GM18508 (cell line): ENCODE measurements at regions not wholly inside any gene's neighbourhood (a gene's known extent, or its start where the extent isn't known, plus 50 kb on each side); places are given as distances from the start of the nearest gene placed in this dataset.

Experiments used
- ATAC-seq: cut with Tn5 transposase; IDR thresholded peaks from one replicate; pipeline ENCODE4 v1.9.1; 2021; ENCODE audit warnings: moderate number of reproducible peaks; ENCODE audit not compliant: insufficient read depth, unreplicated experiment

DNA sequence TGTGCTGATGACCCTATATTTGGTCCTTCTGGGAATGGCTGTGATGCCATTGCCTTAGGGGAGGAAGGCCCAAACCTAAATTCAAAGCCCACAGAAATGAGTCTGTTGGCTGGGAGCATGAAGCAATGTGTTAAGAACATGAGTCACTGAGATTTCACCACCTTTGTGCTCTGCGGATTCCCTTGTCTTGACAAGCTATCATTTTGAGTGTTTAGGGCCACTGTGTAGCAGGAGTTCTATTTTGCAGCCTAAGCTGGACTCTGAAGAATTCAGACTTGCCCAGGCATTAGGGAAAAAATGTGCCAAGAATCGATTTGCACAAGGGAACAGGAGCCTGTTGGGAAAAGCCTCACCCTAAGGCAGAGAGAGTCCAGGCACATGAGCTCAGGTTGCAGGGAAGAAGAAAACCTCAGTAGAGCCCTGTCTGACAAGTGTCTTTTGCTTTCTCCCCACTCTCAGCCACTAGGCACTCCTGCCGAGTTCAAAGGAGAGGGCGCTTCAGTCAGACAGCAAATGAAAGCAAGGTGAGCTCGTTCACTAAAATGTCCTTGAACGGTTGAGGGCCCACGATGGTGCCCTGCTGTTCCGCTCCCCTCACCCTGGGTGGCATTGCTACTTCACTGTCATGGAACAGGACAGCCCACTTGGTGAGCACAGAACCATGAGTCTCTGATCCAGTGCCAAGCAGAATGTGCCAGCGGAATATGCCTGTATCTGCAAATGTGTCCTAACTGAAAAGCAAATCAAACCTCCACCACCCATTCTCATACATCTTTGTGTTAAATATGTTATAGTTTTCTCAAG lies 93.6 kb downstream of the PRLHR start:
- ATAC-seq = no peak

DNA sequence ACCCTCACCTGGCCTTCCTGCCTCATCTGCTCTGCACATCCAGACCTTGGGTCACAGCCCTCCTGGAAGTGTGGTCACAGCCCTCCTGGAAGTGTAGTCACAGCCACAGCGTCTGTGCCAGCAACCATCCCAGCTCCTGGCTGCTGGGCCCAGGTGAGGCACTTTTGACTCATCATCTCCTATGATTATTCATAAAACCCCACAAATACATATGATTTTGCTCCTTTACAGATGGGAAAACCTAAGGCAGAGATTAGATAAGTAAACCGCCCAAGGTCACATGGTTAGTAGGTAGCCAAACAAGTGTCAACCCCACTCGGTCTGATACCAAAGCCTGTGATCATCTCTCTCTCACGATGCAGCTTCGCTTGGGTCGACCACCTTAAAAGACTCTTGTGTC lies 94.3 kb downstream of the PRLHR start:
- ATAC-seq = no peak

DNA sequence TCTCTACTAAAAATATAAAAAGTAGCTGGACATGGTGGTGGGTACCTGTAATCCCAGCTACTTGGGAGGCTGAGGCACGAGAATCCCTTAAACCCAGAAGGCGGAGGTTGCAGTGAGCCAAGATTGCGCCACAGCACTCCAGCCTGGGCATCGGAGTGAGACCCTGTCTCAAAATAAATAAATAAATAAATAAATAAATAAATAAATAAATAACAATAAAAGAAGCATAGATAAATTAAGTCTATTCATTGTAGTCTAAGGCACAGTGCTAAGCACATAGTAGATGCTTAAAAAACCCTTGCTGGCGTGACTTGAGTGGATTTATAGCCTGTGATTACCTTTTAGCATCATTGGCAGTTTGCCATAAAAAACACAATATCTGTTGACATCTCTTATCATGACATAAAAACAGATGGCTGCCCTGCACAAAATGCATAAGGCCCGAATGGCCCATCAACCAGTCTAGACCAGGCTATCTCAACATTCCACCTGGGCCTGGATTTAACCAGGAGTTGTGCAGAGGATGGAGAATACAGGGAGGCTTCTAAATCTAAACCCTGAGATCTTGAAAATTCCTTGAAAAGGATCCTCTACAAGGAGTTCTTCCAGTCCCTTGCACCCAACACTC lies 94.9 kb downstream of the PRLHR start:
- ATAC-seq = no peak

DNA sequence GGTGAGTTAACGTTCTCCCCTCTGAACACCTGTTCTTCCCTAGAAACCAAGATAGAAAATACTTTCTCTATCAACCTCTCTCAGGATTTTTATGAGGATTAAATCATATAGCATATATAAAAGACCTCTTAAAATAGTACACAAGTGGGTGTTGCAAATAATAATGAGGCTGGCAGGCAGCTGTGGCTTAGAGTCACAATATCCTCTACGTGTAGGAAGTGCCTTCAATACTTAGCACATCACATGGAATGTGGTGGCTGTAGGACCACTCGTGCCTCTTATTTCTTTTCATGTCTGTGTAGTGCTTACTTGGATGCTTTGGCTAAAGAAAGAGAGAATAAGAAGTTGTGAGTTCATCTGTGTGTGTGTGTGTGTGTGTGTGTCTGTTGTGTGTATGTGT lies 96.3 kb downstream of the PRLHR start:
- ATAC-seq = no peak

DNA sequence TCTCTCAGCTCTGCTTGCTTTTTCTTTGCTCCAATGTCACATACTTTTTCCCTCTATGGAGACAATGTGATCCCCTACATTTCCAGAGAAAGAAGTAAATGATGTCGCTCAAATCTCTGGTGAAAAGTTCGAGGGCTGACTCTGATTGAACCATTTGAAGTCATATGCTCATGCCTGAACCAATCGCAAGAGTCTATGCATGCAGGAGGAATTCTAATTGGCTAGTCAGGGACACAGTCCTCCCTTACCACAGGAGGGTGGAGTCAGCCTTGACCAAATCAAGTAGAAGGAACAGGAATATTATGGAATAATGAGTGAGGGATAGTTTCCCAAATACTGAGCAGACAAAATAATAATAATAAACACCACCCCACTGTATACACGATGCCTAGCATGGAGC lies 96.8 kb downstream of the PRLHR start:
- no peak for ATAC-seq

DNA sequence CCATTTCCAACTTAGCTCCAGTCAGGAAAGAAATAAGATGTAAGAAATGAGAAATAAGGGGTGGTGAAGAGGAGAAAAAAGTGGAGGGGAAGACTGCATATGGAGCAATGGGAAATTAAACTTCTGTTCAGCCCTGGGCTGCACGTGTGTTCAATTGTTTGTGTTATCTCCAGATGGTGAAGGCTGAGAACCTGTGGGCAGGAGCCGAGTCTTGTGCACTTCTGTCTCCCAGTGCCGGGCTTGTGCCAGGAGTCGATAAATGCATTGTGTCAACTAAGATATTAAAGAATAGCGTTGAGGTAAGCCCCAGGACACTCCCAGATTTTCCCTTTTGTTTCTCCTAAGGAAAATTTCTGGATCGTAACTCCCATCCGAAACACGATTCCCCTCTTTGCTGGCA lies 98.2 kb downstream of the PRLHR start:
- ATAC-seq = no peak

DNA sequence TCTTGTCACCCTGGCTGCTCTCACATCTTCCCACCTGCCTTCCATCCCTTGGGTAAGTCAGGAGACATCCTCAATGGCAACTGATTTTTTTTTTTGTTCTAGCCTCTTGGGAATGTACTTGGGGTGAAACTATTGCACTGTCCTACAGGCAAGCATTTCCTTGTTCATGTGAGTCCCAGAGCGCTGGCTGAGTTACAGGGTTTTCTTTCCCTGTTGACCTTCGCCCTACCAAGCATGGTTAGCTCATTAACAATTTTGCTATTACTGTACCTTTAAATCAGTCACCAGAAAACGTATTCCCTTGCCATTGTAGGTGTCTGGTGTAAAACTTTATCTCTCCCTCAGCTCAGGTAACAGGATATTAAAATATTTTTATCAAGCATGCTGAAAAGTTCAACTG lies 98.9 kb downstream of the PRLHR start:
- no peak for ATAC-seq

DNA sequence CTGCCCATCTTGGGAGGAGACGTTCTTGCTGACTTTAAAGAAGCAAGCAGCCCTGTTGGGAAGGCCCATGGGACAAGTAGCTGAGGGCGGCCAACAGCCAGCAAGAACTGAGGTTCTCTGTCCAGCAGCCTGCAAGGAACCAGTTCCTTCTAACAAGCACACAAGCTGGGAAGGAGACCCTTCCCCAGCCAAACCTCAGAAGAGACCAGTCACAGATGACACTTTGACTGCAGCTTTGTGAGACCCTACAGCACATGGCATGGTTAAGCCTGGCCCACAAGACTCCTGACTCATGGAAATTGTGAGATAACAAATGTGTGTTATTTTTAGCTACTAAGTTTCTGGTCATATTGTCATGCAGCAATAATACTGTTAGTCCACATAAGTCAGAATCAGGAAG lies 99.9 kb downstream of the PRLHR start:
- ATAC-seq = no peak

DNA sequence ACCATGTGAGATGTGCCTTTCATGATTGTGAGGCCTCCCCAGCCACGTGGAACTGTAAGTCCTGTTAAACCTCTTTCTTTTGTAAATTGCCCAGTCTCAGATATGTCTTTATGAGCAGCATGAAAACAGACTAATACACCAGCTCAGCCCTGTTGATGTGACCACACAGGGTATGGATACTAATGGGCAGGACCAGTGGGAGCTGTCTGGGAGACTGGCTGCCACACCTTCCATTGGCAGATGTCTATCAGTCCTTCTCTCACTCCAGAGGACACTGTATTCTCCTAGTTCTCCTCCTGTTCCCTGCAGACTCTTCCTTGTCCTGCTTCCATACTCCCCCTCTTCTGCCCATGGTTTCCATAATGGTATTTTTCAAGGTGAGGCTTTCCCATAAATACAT lies 104.4 kb downstream of the PRLHR start:
- ATAC-seq = no peak

DNA sequence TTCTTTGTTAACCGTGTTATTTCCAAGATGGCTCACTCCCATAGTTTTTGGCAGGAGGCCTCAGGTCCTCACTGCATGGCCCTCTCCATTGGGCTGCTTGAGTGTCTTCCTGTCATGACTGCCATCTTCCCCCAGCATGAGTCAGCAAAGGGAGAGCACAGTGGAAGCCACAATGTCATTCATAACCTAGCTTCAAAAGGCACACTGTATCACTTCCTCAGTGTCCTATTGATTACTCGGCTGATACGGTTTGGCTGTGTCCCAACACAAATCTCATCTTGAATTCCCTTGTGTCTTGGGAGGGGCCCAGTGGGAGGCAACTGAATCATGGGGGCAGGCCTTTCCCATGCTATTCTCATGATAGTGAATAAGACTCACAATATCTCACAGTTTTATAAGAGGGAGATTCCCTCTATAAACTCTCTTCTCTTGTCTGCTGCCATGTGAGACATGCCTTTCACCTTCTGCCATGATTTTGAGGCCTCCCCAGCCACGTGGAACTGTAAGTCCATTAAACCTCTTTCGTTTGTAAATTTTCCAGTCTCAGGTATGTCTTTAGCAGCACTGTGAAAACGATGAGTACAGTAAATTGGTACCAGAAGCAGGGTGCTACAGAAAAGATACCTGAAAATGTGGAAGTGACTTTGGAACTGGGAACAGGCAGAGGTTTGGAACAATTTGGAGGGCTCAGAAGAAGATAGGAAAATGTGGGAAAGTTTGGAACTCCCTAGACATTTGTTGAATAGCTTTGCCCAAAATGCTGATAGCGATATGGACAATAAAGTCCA lies 106.5 kb downstream of the PRLHR start:
- ATAC-seq = no peak

DNA sequence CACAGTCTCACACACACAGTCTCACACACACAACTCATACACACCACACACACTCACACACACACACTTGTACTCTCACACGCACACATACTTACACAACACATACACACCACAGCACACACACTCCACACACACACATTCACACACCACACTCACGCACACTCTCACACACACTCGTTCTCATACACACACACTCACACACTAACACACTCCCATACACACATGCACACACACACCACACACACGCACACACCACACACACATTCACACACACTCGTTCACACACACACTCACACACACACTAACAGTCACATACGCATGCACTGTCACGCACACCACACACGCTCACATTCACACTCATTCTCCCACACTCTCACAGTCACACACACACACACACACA lies 109.8 kb downstream of the PRLHR start:
- ATAC-seq = no peak

- no peak for ATAC-seq
These were observed 111.1 kb downstream of the PRLHR start for GRCh38 chr10:118484152-118484871.

DNA sequence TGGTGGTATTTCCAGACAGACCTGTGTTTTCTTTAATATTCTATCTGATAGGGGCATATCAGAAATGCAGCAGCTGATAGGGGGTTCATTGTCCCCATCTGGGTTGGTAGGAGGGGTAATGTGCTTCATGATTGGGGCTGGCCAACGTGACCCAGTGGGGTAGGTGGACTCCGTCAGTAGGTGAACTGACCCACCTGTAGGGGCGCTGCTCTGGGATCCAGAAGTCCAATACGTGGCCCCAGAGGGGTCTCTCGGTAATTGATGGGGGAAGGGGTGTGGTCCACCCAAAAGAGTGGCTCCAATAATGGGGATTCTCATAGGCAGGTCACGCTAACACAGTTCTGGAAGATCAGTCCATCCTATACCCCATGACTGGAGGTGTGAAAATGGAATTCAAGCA lies 112.0 kb downstream of the PRLHR start:
- ATAC-seq = no peak

DNA sequence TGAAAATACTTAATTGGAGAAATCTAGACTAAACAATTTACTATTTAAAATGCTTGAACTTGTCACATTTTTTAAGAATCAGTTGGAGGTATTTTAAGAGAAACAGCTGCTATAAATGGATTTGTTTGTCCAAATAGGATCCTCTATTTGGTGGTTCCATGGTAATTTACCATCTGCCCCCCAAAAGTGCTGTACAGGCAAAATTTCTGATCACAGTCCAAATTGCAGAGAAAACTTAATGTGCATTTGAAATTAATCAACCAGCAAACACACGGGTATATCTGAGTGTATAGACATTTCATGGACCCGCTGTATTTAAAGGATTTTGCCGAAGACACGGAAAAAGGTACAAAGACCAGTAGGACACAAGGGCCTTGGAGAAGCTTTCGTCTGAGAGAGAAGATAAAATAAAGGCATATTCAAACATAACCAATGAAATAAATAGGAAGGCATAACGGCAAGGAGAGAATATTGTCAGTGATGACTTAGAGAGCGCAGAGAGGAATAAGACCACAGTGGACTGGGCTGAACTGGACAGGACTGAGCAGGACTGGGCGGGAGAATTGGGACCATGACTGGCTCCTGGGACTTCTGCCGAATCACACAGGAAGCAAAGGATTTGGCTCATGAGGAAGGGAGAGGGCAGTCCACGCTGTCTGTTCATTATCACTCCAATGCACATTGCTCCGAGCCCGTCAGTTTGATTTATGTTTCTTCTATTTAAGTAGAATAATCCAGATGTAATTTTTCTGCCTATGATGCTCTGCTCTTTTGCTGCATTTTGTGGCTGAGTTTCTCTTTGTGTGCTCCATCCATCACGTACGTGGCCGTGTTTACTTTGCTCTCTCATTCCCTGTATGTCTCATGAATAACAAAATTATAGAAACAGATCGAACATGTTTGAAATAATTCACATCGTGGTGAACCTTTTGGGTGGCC lies 112.8 kb downstream of the PRLHR start:
- ATAC-seq = no peak

- ATAC-seq = no peak
These were observed 113.6 kb downstream of the PRLHR start for GRCh38 chr10:118481871-118482270.

DNA sequence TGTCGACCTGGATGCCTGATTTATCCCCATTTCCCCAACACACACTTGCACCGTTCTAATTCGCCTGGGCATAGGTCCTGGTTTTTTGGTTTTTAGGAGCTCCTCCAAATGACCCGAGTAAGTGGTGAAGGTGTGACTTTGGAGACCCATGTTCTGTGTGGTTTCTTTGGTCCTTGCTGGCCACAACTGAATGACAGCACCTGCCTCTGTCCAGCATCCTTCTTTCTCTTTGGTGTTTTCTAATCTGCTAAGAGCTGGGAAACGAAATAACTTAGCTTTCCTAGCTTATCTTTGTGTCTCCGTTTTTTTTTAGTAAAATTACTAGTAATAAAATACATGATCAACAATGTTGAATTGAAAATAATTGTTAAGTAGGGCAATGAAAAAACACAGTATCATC lies 120.2 kb downstream of the PRLHR start:
- ATAC-seq = no peak

GRCh38 chr10:118474111-118474510 lies 121.3 kb downstream of the PRLHR start:
- ATAC-seq = no peak

DNA sequence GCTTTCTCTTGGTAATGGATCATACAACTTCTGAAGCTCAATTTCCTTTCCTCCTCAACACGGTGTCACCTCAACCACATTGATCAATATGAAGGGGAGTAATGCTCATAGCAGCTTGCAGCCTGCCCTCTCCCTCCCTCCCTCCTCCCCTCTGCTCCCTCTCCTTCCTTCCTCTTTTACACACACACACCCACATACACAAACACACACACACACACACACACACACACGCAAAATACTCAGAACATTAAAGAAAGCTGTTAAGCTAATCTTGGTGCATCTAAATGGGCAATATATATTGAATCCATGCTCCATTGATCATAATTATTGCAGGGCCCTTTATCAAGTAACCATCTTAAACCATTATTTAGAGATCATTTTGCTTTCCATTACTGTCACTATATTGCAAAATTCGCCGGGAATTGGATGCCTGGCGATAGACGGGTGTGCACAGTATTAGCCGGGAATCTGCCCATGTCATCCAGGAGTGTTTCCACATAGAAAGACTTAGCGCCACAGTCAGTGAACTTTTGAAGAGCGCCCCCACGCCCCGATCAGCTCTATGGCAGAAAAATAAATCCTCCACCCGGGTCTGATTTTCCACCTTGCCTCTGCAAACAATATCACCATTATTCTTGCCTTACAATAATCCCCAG lies 122.0 kb downstream of the PRLHR start:
- ATAC-seq = no peak
